Nucleus accumbens (tissue), 56 donors: ENCODE measurements at regions not wholly inside any gene's neighbourhood (a gene's known extent, or its start where the extent isn't known, plus 50 kb on each side); places are given as distances from the start of the nearest gene placed in this dataset.

Source experiments
- DNase-seq, 56 donors: peaks; one replicate each; lab custom pipeline; 2025; lab: John Stamatoyannopoulos, UW

- no peak for DNase-seq
Measured at GRCh38 chr16:20175358-20175757, 101.7 kb upstream of the GPR139 start.

GRCh38 chr16:20167323-20167722 lies 93.6 kb upstream of the GPR139 start:
- DNase-seq: no peak

GRCh38 chr16:20166531-20167235 lies 93.0 kb upstream of the GPR139 start:
- peak in 2 of 56 donors; percentile 4 to 10 for DNase-seq

GRCh38 chr16:20153444-20153843 lies 79.8 kb upstream of the GPR139 start:
- no peak for DNase-seq

- no peak for DNase-seq
Measured at GRCh38 chr16:20147091-20147490, 73.4 kb upstream of the GPR139 start.

- no peak for DNase-seq
Measured at GRCh38 chr16:20141956-20142355, 68.3 kb upstream of the GPR139 start.

- DNase-seq: no peak
Measured at GRCh38 chr16:20137909-20138308, 64.2 kb upstream of the GPR139 start.

- DNase-seq: no peak
Measured at GRCh38 chr16:20137194-20137593, 63.5 kb upstream of the GPR139 start.

GRCh38 chr16:20136446-20136968 lies 62.8 kb upstream of the GPR139 start:
- DNase-seq: no peak

- no peak for DNase-seq
Measured at GRCh38 chr16:20129375-20129774, 55.7 kb upstream of the GPR139 start.
